BLaER1 (cell line): ENCODE measurements at regions not wholly inside any gene's neighbourhood (a gene's known extent, or its start where the extent isn't known, plus 50 kb on each side); places are given as distances from the start of the nearest gene placed in this dataset.
"Not testable (repeated sequence)": the region's sequence is repeated elsewhere in the genome, so short reads cannot be mapped to it uniquely, and the experiment has no call there.

Source experiments
- H3K27ac ChIP-seq: shearing (Covaris generic); formaldehyde crosslinking; 2 replicates; pipeline ENCODE4 v1.8.1; 2022
- H3K27me3 ChIP-seq: shearing (Covaris generic); formaldehyde crosslinking; 2 replicates; pipeline ENCODE4 v1.8.1; 2022
- H3K36me3 ChIP-seq: shearing (Covaris generic); formaldehyde crosslinking; 2 replicates; pipeline ENCODE4 v1.8.1; 2022
- H3K4me1 ChIP-seq: shearing (Covaris generic); formaldehyde crosslinking; 2 replicates; pipeline ENCODE4 v1.8.1; 2022
- H3K4me2 ChIP-seq: shearing (Covaris generic); formaldehyde crosslinking; 2 replicates; pipeline ENCODE4 v1.8.1; 2022
- H3K4me3 ChIP-seq: shearing (Covaris generic); formaldehyde crosslinking; 2 replicates; pipeline ENCODE4 v1.8.1; 2022
- H3K9ac ChIP-seq: shearing (Covaris generic); formaldehyde crosslinking; 2 replicates; pipeline ENCODE4 v1.8.1; 2022
- H3K9me3 ChIP-seq: shearing (Covaris generic); formaldehyde crosslinking; 2 replicates; pipeline ENCODE4 v1.8.1; 2022
- H4K20me1 ChIP-seq: shearing (Covaris generic); formaldehyde crosslinking; 2 replicates; pipeline ENCODE4 v1.8.1; 2022
- Cebpa-rat ChIP-seq: shearing (Covaris generic); IDR thresholded peaks from 2 replicates; pipeline ENCODE4 v1.8.1; 2022

GRCh38 chr5:120934031-120934430, 469.9 kb downstream of the PRR16 start:
- Histone ChIP-seq H3K9ac (no peak overlapping the region), H3K4me1 (no peaks in the 10 kb centered on the region), H3K27ac (no peak overlapping the region), H3K27me3 (no peaks in the 10 kb centered on the region), H3K4me2 (no peak overlapping the region), H3K4me3 (no peak overlapping the region), H3K36me3 (no peaks in the 10 kb centered on the region), H3K9me3 (peaks cover 8% of the 10 kb centered on the region; the same call in 1 of the 2 replicates), H4K20me1 (no peaks in the 10 kb centered on the region)
- TF ChIP-seq Cebpa-rat = no peak

- no peak for TF ChIP-seq Cebpa-rat
- Histone ChIP-seq H3K4me2 (no peak overlapping the region), H3K27ac (no peak overlapping the region), H3K9ac (no peak overlapping the region), H3K4me1 (no peaks in the 10 kb centered on the region), H4K20me1 (no peaks in the 10 kb centered on the region), H3K9me3 (peaks cover 8% of the 10 kb centered on the region; the same call in 1 of the 2 replicates), H3K4me3 (no peak overlapping the region), H3K27me3 (no peaks in the 10 kb centered on the region), H3K36me3 (no peaks in the 10 kb centered on the region)
Measured at GRCh38 chr5:120936652-120937051, 472.6 kb downstream of the PRR16 start.

- Histone ChIP-seq H3K4me1 (no peaks in the 10 kb centered on the region), H4K20me1 (no peaks in the 10 kb centered on the region), H3K4me2 (no peak overlapping the region), H3K27me3 (no peaks in the 10 kb centered on the region), H3K4me3 (no peak overlapping the region), H3K27ac (no peak overlapping the region), H3K9me3 (peaks cover 8% of the 10 kb centered on the region; the same call in 1 of the 2 replicates), H3K9ac (no peak overlapping the region), H3K36me3 (no peaks in the 10 kb centered on the region)
- no peak for TF ChIP-seq Cebpa-rat
Measured at GRCh38 chr5:120938604-120939003, 474.5 kb downstream of the PRR16 start.

DNA sequence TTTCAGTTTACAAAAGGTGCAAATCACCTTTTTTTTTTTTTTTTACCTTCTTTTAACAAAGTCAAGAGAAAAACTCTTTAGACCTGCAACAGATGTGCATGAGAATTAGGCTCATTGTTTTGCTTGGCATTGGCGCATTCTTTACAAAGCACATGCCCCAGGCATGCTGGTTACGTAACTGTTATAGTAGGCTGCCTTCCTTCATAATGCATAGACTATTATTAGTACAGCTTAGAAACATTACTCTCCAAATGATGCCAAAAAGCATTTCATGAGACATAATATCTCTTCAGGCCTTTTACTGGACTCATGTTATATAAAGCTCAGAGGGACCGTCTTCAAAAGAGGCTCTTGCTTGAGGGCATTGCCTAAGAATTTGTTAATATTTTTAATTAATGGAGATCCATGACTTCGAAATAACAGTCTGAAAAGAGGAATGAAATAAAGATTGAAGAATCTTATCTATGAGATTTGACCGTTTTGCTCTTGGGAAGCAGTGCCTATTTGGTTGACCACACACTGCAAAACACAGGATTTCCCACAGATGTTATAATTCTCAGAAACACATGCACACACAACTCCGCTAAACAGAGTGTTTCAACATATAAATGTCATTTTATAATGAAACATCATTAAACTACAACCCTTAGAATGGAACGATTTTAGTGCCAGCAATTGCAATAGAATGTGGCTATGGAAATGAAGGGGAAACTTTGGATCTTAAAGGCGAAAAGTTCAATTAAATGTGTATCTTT, 478.7 kb downstream of the PRR16 start:
- Histone ChIP-seq H3K9me3 (no peaks in the 10 kb centered on the region), H3K4me1 (no peaks in the 10 kb centered on the region), H4K20me1 (no peaks in the 10 kb centered on the region), H3K27me3 (no peaks in the 10 kb centered on the region), H3K9ac (no peak overlapping the region), H3K27ac (no peak overlapping the region), H3K4me3 (no peak overlapping the region), H3K4me2 (no peak overlapping the region), H3K36me3 (no peaks in the 10 kb centered on the region)
- TF ChIP-seq Cebpa-rat = no peak

DNA sequence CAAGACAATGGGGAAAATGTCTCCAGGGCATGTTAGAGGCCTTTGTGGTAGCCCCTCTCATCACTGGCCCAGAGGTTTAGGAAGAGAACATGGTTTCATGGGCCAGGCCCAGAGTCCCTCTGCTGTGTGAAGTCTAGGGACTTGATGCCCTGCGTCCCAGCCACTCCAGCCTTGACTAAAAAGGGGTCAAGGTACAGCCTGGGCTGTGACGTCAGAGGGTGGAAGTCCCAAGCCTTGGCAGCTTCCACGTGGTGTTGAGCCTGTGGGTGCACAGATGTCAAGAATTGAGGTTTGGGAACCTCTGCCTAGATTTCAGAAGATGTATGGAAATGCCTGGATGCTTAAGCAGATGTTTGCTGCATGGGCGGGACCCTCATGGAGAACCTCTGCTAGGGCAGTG, 485.5 kb downstream of the PRR16 start:
- H3K4me1 ChIP-seq, H3K9ac ChIP-seq, H3K4me3 ChIP-seq, H3K36me3 ChIP-seq, H4K20me1 ChIP-seq, H3K27ac ChIP-seq, H3K4me2 ChIP-seq, H3K27me3 ChIP-seq: not testable (repeated sequence)
- H3K9me3 ChIP-seq = peaks cover 28% of the 10 kb centered on the region

DNA sequence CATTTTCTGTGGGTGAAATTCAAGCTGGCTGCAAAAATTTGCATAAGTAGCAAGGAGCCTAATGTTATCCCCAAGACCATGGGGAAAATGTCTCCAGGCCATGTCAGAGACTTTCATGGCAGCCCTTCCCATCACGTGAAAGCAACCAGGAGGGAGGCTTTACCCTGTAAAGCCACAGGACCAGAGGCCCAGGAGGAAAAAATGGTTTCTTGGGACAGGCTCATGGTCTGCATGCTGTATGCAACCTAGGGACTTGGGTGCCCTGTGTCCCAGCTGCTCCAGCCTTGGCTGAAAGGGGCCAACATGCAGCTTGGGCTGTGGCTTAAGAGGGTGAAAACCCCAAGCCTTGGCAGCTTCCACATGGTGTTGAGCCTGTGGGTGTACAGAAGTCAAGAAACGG, 489.3 kb downstream of the PRR16 start:
- H4K20me1 ChIP-seq, H3K4me3 ChIP-seq, H3K4me1 ChIP-seq, H3K36me3 ChIP-seq, H3K27ac ChIP-seq, H3K27me3 ChIP-seq, H3K9ac ChIP-seq, H3K4me2 ChIP-seq: not testable (repeated sequence)
- peaks cover 28% of the 10 kb centered on the region for H3K9me3 ChIP-seq

GRCh38 chr5:120954255-120954654, 490.2 kb downstream of the PRR16 start:
- Histone ChIP-seq H3K9me3 (peaks cover 28% of the 10 kb centered on the region), H3K4me1 (no peaks in the 10 kb centered on the region), H3K9ac (no peak overlapping the region), H3K27ac (no peak overlapping the region), H3K36me3 (no peaks in the 10 kb centered on the region), H3K4me3 (no peak overlapping the region), H3K27me3 (no peaks in the 10 kb centered on the region), H4K20me1 (no peaks in the 10 kb centered on the region), H3K4me2 (no peak overlapping the region)
- no peak for TF ChIP-seq Cebpa-rat

DNA sequence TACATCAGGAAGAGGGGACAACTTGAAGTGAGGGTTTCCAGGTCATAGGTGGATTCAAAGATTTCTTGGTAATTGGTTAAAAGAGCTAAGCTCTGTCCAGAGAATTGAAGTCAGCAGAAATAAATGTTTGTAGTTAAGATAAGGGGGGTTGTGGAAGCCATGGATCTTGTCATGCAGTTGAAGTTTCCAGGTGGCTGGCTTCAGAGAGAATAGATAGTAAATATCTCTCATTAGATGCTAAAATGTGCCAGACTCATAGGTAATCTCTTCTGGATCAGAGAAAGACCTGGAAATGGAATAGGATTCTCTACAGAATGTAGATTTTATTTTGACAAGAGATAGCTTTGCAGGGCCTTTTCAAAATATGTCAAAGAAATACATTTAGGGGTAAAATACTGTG, 491.7 kb downstream of the PRR16 start:
- TF ChIP-seq Cebpa-rat = no peak
- Histone ChIP-seq H3K9ac (no peak overlapping the region), H3K4me3 (no peak overlapping the region), H3K36me3 (no peaks in the 10 kb centered on the region), H3K9me3 (peaks cover 28% of the 10 kb centered on the region), H3K27me3 (no peaks in the 10 kb centered on the region), H3K4me2 (no peak overlapping the region), H3K27ac (no peak overlapping the region), H3K4me1 (no peaks in the 10 kb centered on the region), H4K20me1 (no peaks in the 10 kb centered on the region)

DNA sequence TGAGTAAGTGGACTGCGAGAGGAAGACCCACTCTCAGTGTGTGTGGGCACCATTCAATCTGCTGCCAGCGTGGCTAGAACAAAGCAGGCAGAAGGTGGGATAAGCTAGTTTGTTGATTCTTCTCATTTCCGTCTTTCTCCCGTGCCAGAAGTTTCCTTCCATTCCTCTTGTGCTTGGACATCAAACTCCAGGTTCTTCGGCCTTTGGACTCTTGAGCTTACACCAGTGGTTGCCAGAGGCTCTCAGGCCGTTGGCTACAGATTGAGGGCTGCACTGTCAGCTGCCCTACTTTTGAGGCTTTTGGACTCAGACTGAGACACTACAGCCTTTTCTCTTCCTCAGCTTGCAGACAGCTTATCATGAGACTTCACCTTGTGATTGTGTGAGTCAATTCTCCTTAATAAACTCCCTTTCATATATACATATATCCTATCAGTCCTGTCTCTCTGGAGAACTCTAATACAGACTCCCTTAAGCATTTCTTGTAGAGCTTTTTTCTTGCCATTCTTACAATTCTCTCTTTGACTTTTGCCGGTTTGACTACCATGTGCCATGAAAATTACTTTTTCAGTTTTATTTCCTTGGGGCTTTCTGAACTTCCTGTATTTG, 494.9 kb downstream of the PRR16 start:
- H3K27ac ChIP-seq = no peak overlapping the region
- no peak for TF ChIP-seq Cebpa-rat
- H3K4me1 ChIP-seq = no peaks in the 10 kb centered on the region
- peaks cover 6% of the 10 kb centered on the region for H3K9me3 ChIP-seq
- no peaks in the 10 kb centered on the region for H4K20me1 ChIP-seq
- no peak overlapping the region for H3K4me2 ChIP-seq
- no peaks in the 10 kb centered on the region for H3K36me3 ChIP-seq
- no peak overlapping the region for H3K4me3 ChIP-seq
- H3K27me3 ChIP-seq = no peaks in the 10 kb centered on the region
- H3K9ac ChIP-seq = no peak overlapping the region

GRCh38 chr5:120960510-120960909, 496.4 kb downstream of the PRR16 start:
- Histone ChIP-seq H3K36me3 (no peaks in the 10 kb centered on the region), H3K27me3 (no peaks in the 10 kb centered on the region), H3K27ac (no peak overlapping the region), H4K20me1 (no peaks in the 10 kb centered on the region), H3K4me1 (no peaks in the 10 kb centered on the region), H3K9me3 (no peaks in the 10 kb centered on the region), H3K4me3 (no peak overlapping the region), H3K9ac (no peak overlapping the region), H3K4me2 (no peak overlapping the region)
- TF ChIP-seq Cebpa-rat = no peak
